22Rv1 (cell line): ENCODE measurements at regions not wholly inside any gene's neighbourhood (a gene's known extent, or its start where the extent isn't known, plus 50 kb on each side); places are given as distances from the start of the nearest gene placed in this dataset.

Experiments used
- H3K27ac ChIP-seq: fragments of 450-650 bp; 2 replicates; pipeline ENCODE4 v1.5.1; 2017
- CTCF ChIP-seq: fragments of 450-650 bp; IDR thresholded peaks from 2 replicates; pipeline ENCODE4 v1.5.1; 2017; ENCODE audit warnings: mild to moderate bottlenecking
- ZFX ChIP-seq: fragments of 450-650 bp; IDR thresholded peaks from 2 replicates; pipeline ENCODE4 v1.6.1; 2017; ENCODE audit warnings: antibody characterized with exemption, borderline replicate concordance

GRCh38 chr20:62569615-62570014 is 72.7 kb upstream of the SLCO4A1 start:
- TF ChIP-seq ZFX, result no peak
- no peak for TF ChIP-seq CTCF

GRCh38 chr20:62570403-62570802 is 71.9 kb upstream of the SLCO4A1 start:
- no peak for TF ChIP-seq ZFX
- no peak for TF ChIP-seq CTCF
- no peak overlapping the region for H3K27ac ChIP-seq

More at GRCh38 chr20:62569615-62570014, 72.7 kb upstream of the SLCO4A1 start:
- no peak overlapping the region for H3K27ac ChIP-seq

GRCh38 chr20:62570897-62571668 is 71.2 kb upstream of the SLCO4A1 start:
- no peak for TF ChIP-seq CTCF
- no peak for TF ChIP-seq ZFX
- no peak overlapping the region for H3K27ac ChIP-seq

GRCh38 chr20:62571669-62572344 is 70.5 kb upstream of the SLCO4A1 start:
- H3K27ac ChIP-seq, result no peak overlapping the region
- TF ChIP-seq CTCF (peak; percentile 16; the same call in 1 of the 2 replicates), ZFX (no peak)

- TF ChIP-seq ZFX (no peak), CTCF (no peak)
- H3K27ac ChIP-seq, result no peak overlapping the region
Measured at GRCh38 chr20:62572980-62573379, 69.3 kb upstream of the SLCO4A1 start.

- no peak overlapping the region for H3K27ac ChIP-seq
Measured at GRCh38 chr20:62573817-62574216, 68.5 kb upstream of the SLCO4A1 start.

More at GRCh38 chr20:62573817-62574216, 68.5 kb upstream of the SLCO4A1 start:
- TF ChIP-seq ZFX (no peak), CTCF (no peak)
